Hematopoietic multipotent progenitor cell treated with erythropoietin and hydrocortisone succinate and interleukin-3 and kit ligand, for 17 days (in vitro differentiated cells): ENCODE measurements at regions not wholly inside any gene's neighbourhood (a gene's known extent, or its start where the extent isn't known, plus 50 kb on each side); places are given as distances from the start of the nearest gene placed in this dataset.

Experiments
- DNase-seq: peaks from one replicate; pipeline ENCODE4 v3.0.0-alpha.2; 2015; ENCODE audit warnings: low spot score

DNA sequence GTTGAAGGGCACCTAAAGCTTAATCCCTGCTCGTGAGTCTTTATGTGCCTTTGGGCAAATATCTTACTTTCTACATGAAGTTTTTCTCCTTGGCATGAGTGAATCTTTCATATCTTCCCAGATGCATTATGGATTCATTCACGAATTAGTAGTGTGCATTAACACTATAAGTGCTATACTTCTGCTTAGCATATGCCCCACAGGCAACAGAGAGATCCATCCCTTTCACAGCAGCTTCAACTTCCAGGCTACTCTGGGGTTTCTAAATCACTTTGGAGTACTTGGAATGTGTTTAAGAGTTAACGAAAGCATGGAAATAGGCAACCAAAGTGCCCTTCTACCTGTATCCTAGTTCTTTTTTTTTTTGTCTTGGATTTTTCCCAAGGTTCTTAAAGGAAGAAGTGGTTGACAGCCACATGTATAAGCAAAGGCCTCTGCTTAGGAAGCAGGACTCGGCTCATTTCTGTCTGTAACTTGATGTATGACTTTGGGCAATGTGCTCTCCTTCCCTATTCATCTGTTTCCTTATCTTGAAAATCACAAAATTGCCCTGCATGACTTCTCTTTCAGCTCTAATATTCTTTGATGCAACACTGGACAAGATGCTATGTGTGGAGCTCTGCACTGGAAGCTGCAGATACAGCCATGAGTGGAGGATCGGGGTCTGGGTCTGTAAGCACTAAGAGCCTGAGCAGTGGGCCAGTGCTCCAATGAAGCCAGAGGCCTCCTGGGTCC is 54.5 kb upstream of the ME3 start:
- no peak for DNase-seq

DNA sequence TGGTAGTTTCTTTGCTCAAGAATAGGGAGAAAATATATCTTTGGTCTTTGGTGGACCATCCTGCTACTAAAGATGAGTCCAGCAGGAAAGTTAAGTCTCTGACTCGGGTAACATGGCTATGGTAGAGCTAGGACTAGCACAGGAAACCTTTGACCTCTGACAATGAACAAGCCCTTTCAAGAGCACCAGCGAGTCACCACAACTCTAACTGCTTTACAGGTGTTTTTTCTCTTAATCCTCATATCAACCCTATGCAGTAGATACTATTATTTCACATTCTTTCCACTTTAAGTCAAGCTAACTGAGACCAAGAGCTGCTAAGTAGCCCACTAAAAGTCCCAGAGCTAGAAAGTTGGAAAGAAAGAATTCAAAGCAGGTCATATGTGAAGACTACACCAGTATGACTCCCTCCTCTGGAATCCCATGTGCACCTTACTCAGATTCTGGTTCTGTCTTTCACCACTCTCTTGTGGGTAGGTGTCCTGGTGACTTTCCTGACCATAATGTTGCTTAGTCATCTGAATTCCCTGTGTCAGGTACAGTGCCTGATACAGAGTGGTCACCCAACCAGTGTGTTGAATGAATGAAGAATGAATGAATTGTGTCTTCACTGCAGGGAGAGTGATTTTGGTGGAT is 53.8 kb upstream of the ME3 start:
- DNase-seq, result no peak

DNA sequence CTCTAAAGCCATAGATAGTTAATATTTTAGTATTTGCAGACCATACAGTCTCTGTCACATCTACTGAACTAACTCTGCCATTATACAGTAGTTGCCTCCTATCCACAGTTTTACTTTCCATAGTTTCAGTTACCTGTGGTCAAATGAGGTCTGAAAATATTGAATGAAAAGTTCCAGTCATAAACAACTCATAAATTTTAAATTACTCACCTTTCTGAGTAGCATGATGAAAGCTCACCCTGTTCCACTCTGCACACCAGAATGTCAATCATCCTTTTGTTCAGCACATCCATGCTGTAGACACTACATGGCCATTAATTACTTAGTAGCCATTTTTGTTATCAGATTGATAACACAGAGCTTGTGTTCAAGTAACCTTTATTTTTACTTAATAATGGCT is 51.7 kb upstream of the ME3 start:
- no peak for DNase-seq

DNA sequence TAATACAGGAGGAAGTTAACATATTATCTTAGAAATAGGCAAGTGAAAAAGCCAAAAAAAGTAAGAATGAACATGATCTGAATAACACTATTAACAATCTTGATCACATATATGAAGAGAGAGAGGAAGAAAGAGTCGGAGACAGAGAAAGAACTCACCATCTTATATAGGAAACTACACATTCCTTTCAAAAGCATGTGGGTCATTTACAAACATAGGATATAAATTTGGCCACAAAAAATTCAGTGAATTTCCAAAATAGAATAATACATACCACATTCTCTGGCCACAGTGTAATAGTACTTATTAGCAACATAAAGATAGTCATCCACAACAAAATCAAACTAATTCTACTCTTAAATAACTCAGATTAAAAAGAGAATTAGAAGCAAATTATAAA is 50.9 kb upstream of the ME3 start:
- no peak for DNase-seq

DNA sequence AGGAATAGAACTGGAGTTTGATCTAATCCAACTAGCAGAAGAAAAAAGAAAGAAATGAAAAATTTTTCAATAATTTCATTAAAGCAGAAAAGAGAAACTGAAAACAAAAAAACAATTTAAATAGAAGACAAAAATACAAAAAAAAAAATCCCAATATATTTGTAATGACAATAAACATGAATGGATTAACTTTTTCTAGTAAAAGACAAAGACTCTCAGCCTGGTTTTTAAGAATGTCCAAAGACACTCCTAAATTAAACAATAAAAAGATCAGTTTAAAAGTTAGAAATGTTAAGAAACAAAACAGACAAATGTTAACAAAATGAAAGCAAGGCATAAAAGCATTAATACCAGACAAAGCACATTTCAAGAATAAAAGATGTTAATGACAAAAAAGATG is 50.3 kb upstream of the ME3 start:
- DNase-seq, result no peak
